GM18502 (cell line): ENCODE measurements at regions not wholly inside any gene's neighbourhood (a gene's known extent, or its start where the extent isn't known, plus 50 kb on each side); places are given as distances from the start of the nearest gene placed in this dataset.

Experiments
- ATAC-seq: cut with Tn5 transposase; IDR thresholded peaks from one replicate; pipeline ENCODE4 v1.9.1; 2021; ENCODE audit warnings: mild to moderate bottlenecking; ENCODE audit not compliant: unreplicated experiment, poor library complexity

GRCh38 chr4:136637071-136637777 lies 895.1 kb downstream of the PCDH18 start:
- peak; percentile 68 for ATAC-seq

DNA sequence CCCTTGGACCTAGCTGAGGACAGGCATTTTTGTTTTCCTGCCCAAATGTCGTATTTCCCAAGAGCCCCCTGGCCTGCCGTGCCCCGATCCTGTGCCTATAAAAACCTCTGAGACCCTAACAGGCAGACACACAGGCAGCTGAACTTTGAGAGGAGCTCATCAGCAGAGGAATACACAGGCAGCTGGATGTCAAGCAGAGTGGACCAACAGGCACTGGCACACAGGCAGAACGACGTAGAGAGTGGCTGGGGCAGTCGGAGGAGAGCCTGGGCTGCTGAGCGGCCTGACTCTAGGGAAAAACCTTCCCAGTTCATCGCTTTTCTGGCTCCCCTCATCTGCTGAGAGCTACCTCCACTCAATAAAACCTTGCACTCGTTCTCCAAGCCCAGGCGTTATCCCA lies 896.1 kb downstream of the PCDH18 start:
- no peak for ATAC-seq

DNA sequence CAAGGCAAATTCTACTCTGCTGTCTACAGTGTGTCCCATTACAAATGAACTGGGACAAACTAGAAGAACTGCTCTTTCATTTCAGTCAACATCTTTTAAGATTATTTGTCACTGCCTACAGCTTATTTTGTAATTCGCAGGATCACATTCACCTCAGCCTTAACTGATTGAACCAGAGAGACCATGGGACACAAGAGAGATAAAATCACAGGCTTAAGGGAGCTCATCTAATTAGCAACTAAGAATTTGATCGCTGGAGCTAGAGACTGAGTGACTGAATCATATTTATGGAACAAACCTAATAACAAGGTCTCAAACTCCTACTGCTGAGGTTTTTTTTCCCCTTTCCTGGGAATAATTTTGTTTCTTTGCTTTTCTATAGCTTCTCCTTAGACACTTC lies 898.2 kb downstream of the PCDH18 start:
- no peak for ATAC-seq

GRCh38 chr4:136599890-136600289 lies 932.4 kb downstream of the PCDH18 start:
- no peak for ATAC-seq

GRCh38 chr4:136590440-136590839 lies 941.9 kb downstream of the PCDH18 start:
- ATAC-seq, result no peak

DNA sequence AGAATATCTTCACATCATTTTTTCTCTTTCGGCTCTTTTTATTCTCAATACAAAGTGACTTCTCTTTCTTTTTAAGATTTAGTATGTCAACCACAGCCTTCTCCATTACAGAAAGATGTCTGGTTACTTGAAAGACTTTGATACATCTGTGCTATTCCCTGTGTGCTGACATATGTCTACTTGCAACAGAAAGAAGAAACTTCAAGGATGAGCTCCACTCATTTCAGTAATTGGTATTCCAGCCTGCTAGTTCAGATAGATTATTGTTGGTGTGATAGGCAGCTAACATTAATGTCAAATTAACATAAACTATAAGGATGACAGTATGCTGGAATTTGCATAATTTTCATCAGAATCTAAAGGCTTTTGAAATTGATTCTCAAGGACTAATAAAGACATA lies 948.7 kb downstream of the PCDH18 start:
- no peak for ATAC-seq

- ATAC-seq, result no peak
These were observed 951.2 kb downstream of the PCDH18 start for GRCh38 chr4:136581119-136581518.

- ATAC-seq, result no peak
These were observed 957.1 kb downstream of the PCDH18 start for GRCh38 chr4:136575146-136575545.

DNA sequence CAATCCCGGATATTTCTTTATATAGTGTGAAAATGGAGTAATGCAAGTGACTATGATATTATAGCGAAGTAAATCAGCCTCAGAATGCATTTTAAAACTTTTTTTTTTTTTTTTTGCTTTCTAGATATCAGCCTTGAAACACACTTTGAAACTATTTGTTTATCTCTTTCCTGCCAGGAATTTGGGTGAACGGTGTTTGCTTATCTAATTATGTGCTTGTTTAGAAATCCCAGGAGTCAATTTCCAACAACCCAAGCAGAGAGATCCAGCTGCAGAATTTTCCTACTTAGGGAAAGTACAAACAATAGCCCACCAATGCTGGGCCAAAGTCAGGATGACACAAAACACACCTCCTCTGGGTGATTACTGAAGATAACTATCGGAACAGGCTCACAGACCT lies 958.8 kb downstream of the PCDH18 start:
- ATAC-seq, result no peak

- ATAC-seq, result no peak
These were observed 961.0 kb downstream of the PCDH18 start for GRCh38 chr4:136571315-136571714.

- no peak for ATAC-seq
These were observed 969.5 kb downstream of the PCDH18 start for GRCh38 chr4:136562834-136563233.

DNA sequence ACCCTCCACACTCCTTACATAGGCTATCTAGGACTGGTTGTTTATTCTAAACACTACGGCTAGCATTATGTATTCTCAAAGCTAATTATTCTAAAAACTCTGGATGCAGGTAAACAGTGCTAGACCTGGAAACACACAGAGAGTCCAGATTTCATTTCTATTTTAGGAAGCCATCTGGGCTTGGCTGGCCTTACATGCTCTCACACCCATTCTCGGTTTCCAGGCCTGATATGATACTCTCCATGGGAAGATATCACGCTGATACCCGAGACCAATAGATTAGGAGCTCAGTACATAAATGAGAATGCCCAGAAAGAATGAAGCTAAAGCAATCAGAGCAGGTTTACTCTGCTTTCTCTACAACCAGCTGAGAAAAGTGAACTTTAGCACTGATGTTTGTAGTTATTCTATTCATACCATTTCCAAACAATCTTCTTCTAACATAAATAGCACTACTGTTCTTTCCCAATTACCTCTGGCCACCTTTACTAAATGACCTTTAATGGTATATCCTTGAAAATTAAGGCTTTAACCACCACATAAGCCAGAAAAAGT lies 973.3 kb downstream of the PCDH18 start:
- no peak for ATAC-seq

DNA sequence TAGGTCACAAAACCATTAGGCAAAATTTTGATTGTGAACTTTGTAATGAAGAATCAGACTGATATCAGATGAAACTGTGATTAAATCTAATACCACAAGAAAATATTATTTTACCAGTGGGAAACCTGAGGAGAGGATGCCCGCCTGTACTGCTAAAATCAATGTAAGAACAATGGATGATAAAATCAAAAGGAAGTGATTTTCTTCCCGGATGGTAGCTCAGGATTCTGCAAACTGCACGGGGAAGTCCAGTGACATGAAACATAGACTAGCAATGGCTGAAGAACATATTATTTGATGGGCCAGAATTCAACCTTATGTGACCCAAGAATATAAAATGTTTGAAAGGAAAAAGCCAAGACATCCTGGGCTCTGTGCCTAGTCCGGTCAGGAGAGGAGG lies 974.9 kb downstream of the PCDH18 start:
- ATAC-seq, result no peak

DNA sequence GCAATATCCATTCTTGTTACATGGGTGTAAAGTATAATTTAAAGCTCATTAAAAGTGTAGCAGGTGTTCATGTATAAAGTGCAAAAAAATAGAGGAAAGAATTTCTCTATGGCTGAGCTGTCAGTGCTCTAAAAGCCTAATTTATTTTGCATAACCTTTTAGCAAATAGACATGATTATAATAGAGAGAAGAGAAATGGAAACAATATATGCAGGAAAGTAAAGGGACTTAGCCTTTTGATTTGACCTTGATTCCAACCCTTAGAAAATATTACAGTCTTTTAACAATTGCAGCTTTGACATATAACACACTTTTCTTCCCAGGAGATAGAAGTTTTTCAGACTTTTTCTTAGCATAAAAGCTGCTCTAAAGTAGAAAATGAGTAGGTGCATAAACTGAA lies 978.3 kb downstream of the PCDH18 start:
- no peak for ATAC-seq

DNA sequence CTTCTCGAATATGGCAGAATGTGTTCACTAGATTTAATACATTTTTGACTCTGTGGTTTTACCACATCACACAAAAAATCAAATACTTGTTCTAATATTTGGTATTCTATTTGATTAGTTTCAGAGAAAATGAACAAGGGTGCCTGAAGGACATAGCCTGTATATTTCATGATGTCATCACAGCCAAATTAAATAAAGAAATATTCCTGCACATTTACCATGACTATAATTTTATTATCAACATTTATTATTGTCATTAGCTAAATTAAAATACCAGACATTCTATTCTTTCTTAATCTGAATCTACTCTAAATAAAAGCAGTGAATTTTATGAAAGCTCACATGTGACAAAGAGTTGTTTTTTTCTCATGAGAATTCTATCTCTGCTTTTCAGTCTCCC lies 980.5 kb downstream of the PCDH18 start:
- ATAC-seq, result no peak

DNA sequence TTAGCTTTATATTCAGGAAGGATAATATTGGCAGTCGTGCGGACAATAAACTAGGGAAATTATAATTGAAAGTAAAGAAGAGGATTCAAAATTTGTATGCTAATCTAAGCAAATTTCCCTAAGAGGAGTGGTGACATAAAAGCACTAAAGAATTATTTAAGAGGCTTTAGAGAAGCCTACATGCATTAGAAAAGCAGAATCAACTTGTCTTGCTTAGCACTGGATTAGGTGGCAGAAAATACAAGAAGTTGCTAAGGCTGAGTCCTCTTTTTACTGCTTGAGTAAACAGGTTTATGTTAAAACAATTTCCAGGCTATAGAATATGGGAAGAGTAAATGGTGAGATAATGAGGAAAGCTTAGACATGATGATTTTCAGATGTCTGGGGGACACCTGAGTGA lies 991.5 kb downstream of the PCDH18 start:
- no peak for ATAC-seq

GRCh38 chr4:136528131-136528530 lies 1004.2 kb downstream of the PCDH18 start:
- ATAC-seq, result no peak

DNA sequence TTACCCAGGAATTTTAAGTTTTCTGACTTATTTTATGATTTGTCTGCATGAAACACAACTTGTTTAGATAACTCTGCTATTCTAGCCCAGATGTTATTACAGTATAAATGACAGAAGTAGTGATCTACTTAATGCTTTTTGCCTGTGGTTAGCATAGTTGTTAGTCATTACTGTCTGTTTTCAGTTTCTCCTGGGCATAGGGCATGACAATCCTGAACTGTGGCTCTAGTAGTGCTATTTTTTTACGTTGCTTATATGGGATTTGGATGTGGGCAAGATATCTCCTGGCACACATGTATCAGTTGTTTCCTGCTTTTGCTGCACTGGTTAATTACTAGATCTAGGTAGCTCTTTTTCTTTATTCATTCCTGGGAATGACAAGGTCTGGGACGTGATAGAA lies 1005.8 kb downstream of the PCDH18 start:
- no peak for ATAC-seq

GRCh38 chr4:136524039-136524438 lies 1008.3 kb downstream of the PCDH18 start:
- ATAC-seq, result no peak

GRCh38 chr4:136516371-136516770 lies 1015.9 kb downstream of the PCDH18 start:
- no peak for ATAC-seq

GRCh38 chr4:136505020-136505419 lies 1027.3 kb downstream of the PCDH18 start:
- ATAC-seq, result no peak

DNA sequence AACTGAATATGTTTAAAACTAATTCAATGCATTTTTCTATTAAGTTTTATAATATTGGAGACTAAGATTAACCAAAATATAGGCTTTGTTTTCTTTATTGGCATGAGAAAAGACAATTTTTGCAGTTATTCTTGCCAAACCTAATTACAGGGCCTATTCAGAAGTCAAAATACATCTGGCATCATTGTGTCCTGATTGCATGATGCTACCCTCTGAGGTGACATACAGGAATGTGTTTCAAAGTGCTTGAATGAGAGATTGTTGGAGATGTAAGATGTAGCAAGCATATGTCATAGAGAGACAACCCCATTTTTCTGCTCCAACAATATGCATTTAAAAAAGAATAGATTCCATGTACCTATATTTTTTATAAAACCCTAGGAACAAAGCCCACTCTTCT lies 1036.4 kb downstream of the PCDH18 start:
- ATAC-seq, result no peak
